Left lung (tissue), 4 donors: ENCODE measurements at regions not wholly inside any gene's neighbourhood (a gene's known extent, or its start where the extent isn't known, plus 50 kb on each side); places are given as distances from the start of the nearest gene placed in this dataset.

ENCODE experiments used
- ATAC-seq: fragments of 200-7000 bp; cut with Tn5 transposase; one replicate; pipeline ENCODE4 v1.9.1; 2020; ENCODE audit warnings: moderate library complexity
- DNase-seq, 4 donors: peaks; one replicate each; pipeline ENCODE4 v3.0.0-alpha.2; 2013 to 2020
- H3K27ac ChIP-seq, 2 donors: fragments of 200-600 bp; sonication (generic) in 1 of 2; one replicate each; pipeline versions ENCODE4 v1.5.0 to v1.8.0; 2020 to 2021
- H3K27me3 ChIP-seq, 2 donors: fragments of 200-600 bp; sonication (generic) in 1 of 2; one replicate each; pipeline versions ENCODE4 v1.5.0 to v1.8.0; 2020 to 2021
- H3K36me3 ChIP-seq, 2 donors: fragments of 200-600 bp; sonication (generic) in 1 of 2; one replicate each; pipeline versions ENCODE4 v1.5.0 to v1.8.0; 2020 to 2021
- H3K4me1 ChIP-seq, 2 donors: fragments of 200-600 bp; one replicate each; pipeline ENCODE4 v1.8.0; 2021
- H3K4me3 ChIP-seq, 2 donors: fragments of 200-600 bp; sonication (generic) in 1 of 2; one replicate each; pipeline versions ENCODE4 v1.5.0 to v1.8.0; 2020 to 2021; ENCODE audit warnings: mild to moderate bottlenecking in 1 of 2
- H3K9me3 ChIP-seq, 2 donors: fragments of 200-600 bp; sonication (generic) in 1 of 2; one replicate each; pipeline versions ENCODE4 v1.5.0 to v1.8.0; 2020 to 2021
- intact Hi-C, 2 donors: fragments of 100-400 bp; cut with DNase I; formaldehyde crosslinking; loops; one replicate each; pipeline versions ENCODE4 v1.11.2 to v1.14.2; 2022
- TF ChIP-seq, protein P1 (sequence below), 2 donors: fragments of 200-600 bp; sonication (generic) in 1 of 2; IDR thresholded peaks; one replicate each; pipeline versions ENCODE4 v1.5.0 to v1.8.0; 2021; ENCODE audit warnings: antibody characterized with exemption in 2 of 2
- donor health status: DM: no; HTN: yes; CAD: no.
- donor health status: DM: no; HTN: no; CAD: no.

DNA sequence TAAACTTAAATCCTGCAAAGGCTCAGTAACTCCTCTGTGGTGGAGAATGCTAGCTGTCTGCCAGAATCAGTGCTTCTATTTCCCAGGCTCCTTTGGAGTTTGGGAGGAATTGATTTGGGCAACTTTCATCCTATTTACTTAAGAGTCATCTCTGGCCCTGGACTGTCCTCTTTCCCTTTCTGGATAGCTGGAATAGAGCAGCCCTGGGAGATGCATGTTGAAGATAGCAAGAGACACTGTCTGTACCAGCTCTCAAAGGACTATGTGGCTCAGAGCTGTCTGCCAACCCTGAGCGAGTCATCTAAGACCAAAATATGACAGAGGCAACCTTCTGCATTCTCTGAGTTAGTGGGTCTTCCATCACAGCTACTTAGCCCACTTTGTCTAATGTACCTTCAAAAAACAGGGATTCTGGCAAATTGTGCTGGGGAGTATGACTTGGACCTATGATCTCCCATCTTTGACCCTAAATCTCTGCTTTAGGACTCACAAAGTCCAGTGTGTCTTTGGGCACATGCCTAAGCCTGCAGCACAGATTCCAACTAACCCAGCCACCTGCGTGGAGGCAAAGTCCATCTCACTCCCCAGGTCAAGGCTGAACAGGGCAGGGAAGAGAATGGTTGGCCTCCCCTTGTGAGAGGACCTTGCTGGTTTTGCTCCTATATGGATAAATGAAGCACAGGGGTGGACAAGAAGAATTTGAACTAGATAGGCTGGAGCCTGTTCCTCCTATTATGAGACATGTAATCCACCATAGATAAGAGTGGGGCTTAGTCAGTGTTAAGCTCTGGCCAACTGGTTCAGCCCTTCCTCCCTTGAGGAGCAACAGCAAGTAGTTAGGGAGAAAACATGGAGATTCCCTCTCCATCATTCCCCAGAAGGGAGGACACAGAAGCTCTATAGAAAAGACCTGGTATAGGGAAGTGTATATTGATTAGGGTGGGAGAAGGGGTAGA is 99.1 kb upstream of the PELI1 start:
- intact Hi-C loops: loop anchor here in 1 of 2 donors (2.0 kb wide), 1 partner anchor 39 kb away; no protein-coding TSS in a partner anchor
- Histone ChIP-seq H3K9me3 (no peaks in the 10 kb centered on the region), H3K4me1 (no peaks in the 10 kb centered on the region), H3K36me3 (no peaks in the 10 kb centered on the region), H3K27me3 (no peaks in the 10 kb centered on the region), H3K4me3 (no peak overlapping the region), H3K27ac (no peak overlapping the region)
- TF ChIP-seq, protein P1, sequence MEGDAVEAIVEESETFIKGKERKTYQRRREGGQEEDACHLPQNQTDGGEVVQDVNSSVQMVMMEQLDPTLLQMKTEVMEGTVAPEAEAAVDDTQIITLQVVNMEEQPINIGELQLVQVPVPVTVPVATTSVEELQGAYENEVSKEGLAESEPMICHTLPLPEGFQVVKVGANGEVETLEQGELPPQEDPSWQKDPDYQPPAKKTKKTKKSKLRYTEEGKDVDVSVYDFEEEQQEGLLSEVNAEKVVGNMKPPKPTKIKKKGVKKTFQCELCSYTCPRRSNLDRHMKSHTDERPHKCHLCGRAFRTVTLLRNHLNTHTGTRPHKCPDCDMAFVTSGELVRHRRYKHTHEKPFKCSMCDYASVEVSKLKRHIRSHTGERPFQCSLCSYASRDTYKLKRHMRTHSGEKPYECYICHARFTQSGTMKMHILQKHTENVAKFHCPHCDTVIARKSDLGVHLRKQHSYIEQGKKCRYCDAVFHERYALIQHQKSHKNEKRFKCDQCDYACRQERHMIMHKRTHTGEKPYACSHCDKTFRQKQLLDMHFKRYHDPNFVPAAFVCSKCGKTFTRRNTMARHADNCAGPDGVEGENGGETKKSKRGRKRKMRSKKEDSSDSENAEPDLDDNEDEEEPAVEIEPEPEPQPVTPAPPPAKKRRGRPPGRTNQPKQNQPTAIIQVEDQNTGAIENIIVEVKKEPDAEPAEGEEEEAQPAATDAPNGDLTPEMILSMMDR (IDR thresholded peaks at IDR 0.05): no peak
- DNase-seq (no peak), ATAC-seq (no peak)

DNA sequence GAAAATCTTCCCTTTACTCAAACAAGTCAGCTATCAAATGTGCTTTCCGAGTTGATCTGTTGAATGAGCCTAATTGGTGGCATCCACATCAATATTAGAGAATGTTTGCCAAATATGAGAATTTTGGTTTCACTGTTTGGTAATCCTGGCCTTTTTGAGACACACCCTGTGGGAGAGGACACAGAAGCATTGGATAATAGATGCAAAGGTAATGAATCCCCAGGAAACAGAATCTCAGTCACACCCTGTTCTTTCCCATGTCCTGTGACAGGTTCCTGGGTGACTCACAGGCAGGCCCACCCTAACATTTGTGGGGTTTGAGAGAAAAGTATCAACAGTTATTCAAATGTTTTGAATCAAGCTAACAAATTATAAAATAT is 99.8 kb upstream of the PELI1 start:
- ATAC-seq (no peak), DNase-seq (no peak)
- H3K27me3 ChIP-seq: no peaks in the 10 kb centered on the region
- H3K4me3 ChIP-seq: no peak overlapping the region
- H3K27ac ChIP-seq: no peak overlapping the region
- no peaks in the 10 kb centered on the region for H3K36me3 ChIP-seq
- intact Hi-C loops: no loop called here
- H3K9me3 ChIP-seq: no peaks in the 10 kb centered on the region
- TF ChIP-seq, protein P1 (IDR thresholded peaks at IDR 0.05): no peak
- H3K4me1 ChIP-seq: no peaks in the 10 kb centered on the region

DNA sequence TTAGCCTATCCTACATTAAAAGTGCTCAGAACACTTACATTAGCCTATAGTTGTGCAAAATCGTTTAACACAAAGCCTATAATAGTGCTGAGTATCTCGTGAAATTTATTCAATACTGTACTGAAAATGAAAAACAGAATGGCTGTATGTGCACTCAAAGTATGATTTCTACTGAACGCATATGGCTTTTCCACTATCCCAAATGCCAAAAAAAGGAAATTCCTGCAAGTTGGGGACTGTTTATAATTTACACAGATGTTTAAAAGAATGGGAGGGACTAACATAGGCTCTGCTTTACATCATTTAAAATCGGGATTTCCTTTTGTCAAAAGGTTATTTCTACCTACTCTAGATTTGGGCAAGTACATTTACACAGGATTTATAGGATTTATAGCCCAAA is 101.4 kb upstream of the PELI1 start:
- TF ChIP-seq, protein P1 (IDR thresholded peaks at IDR 0.05): no peak
- no peak for DNase-seq
- Histone ChIP-seq H3K27ac (no peak overlapping the region), H3K36me3 (no peaks in the 10 kb centered on the region), H3K4me1 (no peaks in the 10 kb centered on the region), H3K27me3 (no peaks in the 10 kb centered on the region), H3K9me3 (no peaks in the 10 kb centered on the region), H3K4me3 (no peak overlapping the region)
- intact Hi-C loops: no loop called here
- no peak for ATAC-seq

DNA sequence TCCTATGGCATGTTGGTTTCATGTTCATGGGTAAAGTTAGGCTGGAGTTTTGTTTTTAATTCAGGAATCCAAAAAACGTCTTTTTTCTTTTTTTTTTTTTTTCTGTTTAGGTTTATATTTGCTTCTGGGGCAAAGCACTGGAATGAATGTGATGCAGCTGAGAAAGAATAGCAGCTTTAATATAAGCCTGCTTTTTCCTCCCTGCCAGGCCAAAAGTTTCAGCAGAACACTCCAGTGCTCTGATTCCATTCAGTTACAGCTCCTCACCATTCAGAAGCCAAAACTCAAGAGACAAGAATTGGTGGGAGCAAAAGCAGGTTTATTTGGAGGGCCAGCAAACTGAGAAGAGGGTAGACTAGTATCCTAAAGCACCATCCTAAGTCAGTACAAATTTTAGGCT is 102.7 kb upstream of the PELI1 start:
- ATAC-seq: no peak
- H3K4me3 ChIP-seq: no peak overlapping the region
- no peaks in the 10 kb centered on the region for H3K36me3 ChIP-seq
- intact Hi-C loops: no loop called here
- peak in 1 of 4 donors; percentile 24 for DNase-seq
- H3K4me1 ChIP-seq: no peaks in the 10 kb centered on the region
- H3K27me3 ChIP-seq: no peaks in the 10 kb centered on the region
- no peaks in the 10 kb centered on the region for H3K9me3 ChIP-seq
- TF ChIP-seq, protein P1 (IDR thresholded peaks at IDR 0.05): no peak
- no peak overlapping the region for H3K27ac ChIP-seq

DNA sequence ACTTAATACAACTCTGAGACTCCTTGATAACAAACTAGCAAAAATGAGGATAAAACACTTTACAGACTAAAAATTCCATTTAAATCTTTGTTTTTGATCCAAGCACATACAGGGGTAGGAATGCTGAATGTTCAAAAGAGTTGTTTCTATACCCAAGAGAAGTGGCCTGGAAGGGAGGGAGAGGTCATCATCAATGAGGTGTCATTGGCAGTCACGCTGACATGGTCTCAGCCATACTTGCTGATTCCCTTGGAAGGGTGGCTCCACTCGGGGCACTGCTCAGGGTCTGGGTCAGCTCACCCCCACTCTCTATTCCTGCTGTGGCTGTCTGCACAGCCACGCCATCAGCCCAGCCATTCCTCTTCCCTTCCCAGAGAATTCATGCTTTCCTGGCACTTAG is 105.2 kb upstream of the PELI1 start:
- no peak overlapping the region for H3K27ac ChIP-seq
- no peak overlapping the region for H3K4me3 ChIP-seq
- no peaks in the 10 kb centered on the region for H3K27me3 ChIP-seq
- TF ChIP-seq, protein P1 (IDR thresholded peaks at IDR 0.05): no peak
- no peaks in the 10 kb centered on the region for H3K36me3 ChIP-seq
- intact Hi-C loops: no loop called here
- ATAC-seq: no peak
- no peaks in the 10 kb centered on the region for H3K9me3 ChIP-seq
- H3K4me1 ChIP-seq: no peaks in the 10 kb centered on the region
- peak in 2 of 4 donors; percentile 67 to 69 for DNase-seq
